ENCODE measurements at regions not wholly inside any gene's neighbourhood (a gene's known extent, or its start where the extent isn't known, plus 50 kb on each side); places are given as distances from the start of the nearest gene placed in this dataset.
A peak's percentile ranks its signal among the peaks of the same experiment; 100 is the strongest.

DNA sequence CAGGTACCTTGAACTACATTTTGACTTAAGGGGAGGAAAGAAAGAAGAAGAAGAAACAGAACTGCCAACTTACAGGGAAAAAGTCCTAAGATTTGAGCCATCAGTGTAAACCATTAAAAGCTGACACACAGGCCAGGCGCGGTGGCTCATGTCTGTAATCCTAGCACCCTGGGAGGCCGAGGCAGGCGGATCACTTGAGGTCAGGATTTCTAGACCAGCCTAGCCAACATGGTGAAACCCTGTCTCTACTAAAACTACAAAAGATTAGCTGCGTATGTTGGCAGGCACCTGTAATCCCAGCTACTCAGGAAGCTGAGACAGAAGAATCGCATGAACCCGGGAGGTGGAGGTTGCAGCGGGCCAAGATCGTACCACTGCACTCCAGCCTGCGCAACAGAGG lies 389.7 kb upstream of the FAM241A start:
- in situ Hi-C loops (cut with MboI; ENCODE audit: low pct_unique_long_range_greater_than_20kb, low sequenced_read_pairs), result no loop called here

DNA sequence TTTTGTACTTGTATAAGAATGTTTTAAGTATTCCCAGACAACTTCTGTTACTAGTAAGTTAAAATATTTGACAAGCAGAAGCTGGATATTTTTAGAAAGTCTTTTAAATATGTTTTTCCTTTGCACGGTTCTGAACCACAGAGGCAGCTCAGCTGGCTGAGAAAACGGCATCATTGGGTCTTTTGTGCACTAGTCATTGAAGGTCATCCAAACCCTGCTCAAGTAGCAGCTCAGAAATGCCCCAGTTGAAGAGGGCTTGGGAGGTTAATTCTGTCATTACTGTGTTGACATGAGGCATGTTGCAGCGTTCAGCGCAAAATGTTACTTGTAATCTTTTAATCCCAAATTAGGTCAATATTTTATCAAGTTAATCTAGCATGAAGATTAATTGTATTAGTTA lies 383.7 kb upstream of the FAM241A start:
- in situ Hi-C loops (cut with MboI; ENCODE audit: low pct_unique_long_range_greater_than_20kb, low sequenced_read_pairs), result no loop called here
- DNase-seq, result no peak

More for the DNA sequence above, 389.7 kb upstream of the FAM241A start:
- no peak for DNase-seq

DNA sequence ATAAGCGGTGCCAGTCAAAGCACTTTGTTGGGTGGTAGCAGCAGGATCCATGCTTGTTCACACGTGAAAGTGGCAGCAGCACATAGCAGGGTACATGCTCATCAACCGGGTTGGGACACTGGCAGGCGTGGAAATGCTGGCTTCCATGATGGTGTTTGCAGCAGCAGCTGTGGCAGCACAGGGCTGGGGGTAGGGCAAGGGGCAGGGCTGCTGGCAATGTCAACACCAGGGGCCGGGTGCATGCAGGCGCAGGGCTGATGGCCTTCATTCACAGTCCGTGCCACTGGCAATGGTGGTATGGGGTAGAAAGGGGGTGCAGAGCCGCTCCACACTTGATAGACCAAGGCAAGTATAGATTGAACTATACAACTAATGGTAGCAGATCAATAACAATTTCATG lies 374.7 kb upstream of the FAM241A start:
- DNase-seq, result no peak
- in situ Hi-C loops (cut with MboI; ENCODE audit: low pct_unique_long_range_greater_than_20kb, low sequenced_read_pairs), result no loop called here

DNA sequence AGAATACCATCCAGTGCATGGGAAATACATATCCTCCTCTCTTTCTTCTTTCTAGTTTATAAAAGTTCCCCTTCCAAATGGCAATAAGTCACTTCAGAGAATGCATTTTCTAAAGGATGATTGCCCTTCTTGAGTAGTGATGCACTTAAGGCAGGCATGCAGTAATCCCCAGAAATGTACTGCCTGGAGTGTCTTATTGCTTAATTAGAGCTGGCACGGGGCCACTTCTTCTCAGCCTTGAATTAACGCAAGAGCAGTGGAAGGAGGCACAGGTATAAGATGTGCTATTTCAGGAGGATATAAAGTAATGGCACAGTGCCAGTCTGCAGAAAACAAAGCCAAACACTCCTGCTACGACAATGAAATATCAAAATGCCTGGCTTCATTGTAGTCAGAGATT lies 371.4 kb upstream of the FAM241A start:
- DNase-seq, result no peak
- in situ Hi-C loops (cut with MboI; ENCODE audit: low pct_unique_long_range_greater_than_20kb, low sequenced_read_pairs), result no loop called here

DNA sequence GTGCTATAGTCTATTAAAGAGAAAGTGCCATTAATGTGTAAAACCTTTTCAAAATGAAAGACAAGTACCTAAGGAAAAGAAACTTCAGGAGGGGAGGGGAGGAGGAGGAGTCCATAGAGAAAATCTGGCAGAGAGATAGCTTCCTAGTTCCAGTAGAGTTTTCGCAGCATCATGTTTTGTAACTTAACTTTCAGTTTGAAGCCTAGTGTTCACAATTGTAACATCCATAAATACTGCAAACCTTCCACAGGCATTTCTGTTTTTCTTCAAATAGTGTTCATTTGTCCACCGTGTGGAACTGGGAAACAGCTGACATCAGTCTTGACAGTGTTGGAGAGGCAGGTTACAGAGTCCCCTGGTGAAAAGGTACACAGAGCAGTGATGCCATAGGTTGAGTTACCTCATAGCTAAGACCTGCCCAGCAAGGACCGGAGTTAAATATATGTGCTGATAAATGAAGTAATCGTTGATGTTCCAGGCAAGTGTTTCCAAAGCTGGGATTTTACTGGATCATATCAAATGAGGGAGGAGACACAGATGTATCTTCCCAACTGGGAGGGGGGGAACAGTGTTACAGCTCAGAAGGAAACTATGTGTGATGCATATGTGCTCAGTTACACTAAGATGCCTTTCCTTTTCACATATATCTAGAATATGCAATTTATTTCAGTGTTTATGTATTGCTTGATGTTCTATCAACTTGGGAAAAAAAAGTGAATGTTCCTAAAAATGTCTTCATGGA lies 369.5 kb upstream of the FAM241A start:
- DNase-seq, result no peak
- in situ Hi-C loops (cut with MboI; ENCODE audit: low pct_unique_long_range_greater_than_20kb, low sequenced_read_pairs), result no loop called here

DNA sequence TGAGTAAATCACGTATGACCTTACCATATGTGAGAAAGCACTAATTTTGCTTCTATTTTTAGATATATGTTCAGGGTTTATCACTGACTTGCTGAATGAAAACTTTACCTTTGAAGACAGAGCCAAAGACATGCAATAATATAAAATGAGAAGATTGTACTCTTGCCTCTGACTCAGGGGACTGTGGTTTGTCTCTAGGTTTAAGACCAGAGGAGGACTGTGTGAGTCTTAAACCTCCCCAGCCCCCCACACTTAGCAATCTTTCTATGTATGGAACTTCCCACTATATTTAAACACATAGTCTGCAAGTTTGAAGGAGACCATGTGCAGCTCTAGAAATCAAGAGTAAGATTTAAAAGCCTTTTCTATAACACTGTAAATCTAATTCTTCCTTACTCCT lies 368.7 kb upstream of the FAM241A start:
- in situ Hi-C loops (cut with MboI; ENCODE audit: low pct_unique_long_range_greater_than_20kb, low sequenced_read_pairs), result no loop called here
- no peak for DNase-seq

DNA sequence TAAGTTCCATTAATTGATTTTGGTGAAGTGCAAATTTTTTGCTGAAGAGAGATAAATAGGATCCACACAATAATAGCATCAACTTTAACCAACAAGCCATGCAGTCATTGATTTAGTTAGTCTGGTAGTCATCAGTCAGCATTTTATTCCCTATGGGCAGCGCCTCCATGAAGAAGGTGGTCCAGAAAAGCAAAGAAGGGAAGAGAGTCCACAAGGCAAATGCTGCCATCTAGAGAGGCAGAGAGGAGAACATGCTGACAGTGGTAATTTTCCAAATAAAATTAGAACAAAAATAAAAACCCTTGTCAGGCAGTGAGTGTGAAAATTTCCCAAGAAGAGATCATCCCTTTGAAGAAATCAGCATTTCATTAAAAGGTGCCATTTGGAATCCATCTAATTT lies 366.7 kb upstream of the FAM241A start:
- DNase-seq, result no peak
- in situ Hi-C loops (cut with MboI; ENCODE audit: low pct_unique_long_range_greater_than_20kb, low sequenced_read_pairs), result no loop called here

DNA sequence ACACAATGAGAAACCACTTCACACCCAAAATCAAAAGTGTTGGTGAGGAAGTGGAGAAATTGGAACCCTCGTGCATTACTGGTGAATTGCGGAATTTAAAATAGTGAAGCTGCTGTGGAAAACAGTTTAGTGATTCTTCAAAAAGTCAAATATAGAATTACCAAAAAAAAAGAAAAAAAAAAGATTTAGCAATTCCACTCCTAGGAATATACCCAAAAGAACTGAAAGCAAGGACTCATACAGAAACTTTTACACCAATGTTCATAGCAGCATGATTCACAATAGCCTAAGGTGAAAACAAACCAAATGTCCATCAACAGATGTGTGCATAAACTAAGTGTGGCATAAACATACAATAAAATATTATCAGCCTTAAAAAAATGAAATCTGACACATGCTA lies 364.3 kb upstream of the FAM241A start:
- in situ Hi-C loops (cut with MboI; ENCODE audit: low pct_unique_long_range_greater_than_20kb, low sequenced_read_pairs), result no loop called here

DNA sequence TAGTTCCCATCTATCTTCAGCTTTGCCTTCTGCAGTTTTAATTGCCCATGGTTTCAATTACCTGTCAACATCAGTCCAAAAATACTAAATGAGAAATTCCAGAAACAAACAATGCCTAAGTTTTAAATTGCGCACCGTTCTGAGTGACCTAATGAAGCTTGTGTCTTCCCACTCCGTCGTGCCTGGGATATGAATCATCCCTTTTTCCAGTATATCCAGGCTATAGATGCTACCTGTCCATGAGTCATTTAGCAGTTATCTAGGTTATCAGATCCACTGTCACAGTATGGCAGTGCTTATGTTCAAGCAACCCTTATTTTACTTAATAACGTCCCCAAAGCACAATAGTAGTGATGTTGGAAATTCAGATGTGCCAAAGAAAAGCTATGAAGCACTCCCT lies 363.6 kb upstream of the FAM241A start:
- in situ Hi-C loops (cut with MboI; ENCODE audit: low pct_unique_long_range_greater_than_20kb, low sequenced_read_pairs), result no loop called here
- DNase-seq, result no peak

More for the DNA sequence above, 364.3 kb upstream of the FAM241A start:
- no peak for DNase-seq

DNA sequence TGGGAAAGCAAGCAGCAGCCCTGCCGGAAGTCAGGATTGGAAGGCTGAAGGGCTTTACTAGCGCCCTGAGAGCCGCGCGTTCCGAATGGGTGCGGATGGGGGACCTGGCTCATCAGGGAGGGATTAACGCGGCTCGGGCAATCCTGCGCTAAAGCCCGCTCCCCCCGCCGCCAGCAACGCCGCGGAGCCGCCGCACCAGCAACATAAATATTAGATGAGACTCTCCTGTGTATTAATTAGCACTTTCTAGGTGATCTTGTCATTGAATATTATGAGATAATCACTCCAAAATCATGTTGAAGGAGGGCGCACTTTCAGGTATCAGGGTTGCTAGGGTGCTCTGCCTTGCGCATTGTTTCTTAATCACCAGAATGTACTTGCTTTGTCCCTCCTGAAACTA lies 357.2 kb upstream of the FAM241A start:
- DNase-seq, result no peak
- in situ Hi-C loops (cut with MboI; ENCODE audit: low pct_unique_long_range_greater_than_20kb, low sequenced_read_pairs), result no loop called here

DNA sequence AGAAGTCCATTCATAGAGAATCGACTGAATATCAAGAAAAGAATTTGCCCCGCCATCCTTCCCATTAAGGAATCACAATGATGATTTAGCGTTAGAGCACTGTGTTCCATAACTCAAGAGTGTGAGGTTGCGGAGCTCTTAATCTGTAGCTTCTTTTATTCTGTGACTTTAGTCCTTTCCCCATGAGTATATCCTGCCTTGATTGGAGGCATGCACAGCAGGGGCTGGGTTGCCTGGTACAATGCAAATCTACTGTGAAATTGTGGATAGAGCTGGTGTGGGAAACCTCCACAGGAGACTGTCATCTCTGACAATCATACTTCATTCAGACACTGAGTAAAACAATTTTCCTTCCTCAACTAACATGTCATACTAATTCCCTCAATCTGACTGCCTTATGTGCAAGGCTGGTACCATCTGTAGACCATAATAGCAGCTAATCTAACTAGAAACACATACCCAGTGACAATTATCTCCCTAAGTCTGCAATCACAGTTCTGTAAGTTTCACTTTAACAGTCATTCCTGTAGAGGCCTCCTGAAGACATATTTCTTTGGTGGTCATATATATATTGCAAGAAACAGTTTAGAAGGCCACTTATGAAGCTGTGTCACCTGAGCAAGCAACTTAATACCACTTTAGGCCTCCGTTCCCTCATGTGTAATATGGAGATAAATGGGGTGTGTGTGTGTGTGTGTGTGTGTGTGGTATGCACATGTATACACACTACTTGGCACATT lies 355.2 kb upstream of the FAM241A start:
- in situ Hi-C loops (cut with MboI; ENCODE audit: low pct_unique_long_range_greater_than_20kb, low sequenced_read_pairs), result no loop called here

DNA sequence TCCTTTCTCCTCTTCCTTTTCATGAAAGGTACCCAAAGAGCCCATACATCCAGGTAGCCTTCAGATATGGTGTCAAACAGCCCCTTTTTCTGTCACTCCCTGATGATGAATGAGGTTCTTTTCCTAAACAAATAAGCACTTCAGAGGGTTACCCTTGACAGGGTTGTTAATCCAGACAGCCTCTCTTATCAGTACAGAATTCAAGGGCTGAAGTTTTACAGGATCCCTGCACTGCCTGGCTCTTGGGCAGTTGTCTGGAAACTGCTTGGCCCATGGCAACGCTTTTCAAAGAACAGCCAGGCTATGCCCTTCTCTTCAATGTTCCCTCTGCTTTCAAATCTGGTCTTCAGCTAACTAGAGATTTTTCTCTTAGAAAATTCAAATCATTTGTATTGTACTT lies 352.6 kb upstream of the FAM241A start:
- in situ Hi-C loops (cut with MboI; ENCODE audit: low pct_unique_long_range_greater_than_20kb, low sequenced_read_pairs), result no loop called here

More for the DNA sequence above, 355.2 kb upstream of the FAM241A start:
- no peak for DNase-seq

DNA sequence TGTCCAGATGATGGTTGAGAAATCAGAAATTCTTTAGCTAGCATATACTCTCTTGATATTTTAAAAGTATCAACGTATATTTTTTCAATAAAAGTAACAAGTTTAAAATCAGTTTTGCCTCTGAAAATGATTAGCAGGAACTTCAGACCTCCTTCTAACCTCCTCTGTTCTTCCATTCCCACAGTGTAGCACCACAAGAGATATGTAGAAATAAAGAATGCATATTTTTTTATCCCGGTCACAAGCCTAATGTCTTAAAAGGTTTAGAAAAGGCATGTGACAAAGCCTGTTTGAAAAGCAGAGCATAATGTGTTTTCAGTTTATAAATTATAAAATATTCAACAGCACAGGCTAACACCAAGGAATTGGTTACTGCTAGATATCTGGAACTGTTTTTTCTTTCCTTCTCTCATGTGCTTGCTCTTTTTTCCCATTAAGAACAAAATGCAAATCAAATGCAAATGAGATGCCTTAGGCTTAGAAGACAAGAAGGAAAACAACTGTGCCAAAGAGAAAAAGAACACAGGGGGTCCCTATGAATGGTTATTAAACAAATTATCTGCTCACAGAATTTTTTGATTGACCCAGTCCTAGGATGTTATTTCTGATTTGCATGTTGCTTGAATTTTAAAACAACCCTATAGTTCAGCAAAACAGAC lies 351.7 kb upstream of the FAM241A start:
- DNase-seq, result no peak
- in situ Hi-C loops (cut with MboI; ENCODE audit: low pct_unique_long_range_greater_than_20kb, low sequenced_read_pairs), result no loop called here

More for the DNA sequence above, 352.6 kb upstream of the FAM241A start:
- DNase-seq, result no peak

DNA sequence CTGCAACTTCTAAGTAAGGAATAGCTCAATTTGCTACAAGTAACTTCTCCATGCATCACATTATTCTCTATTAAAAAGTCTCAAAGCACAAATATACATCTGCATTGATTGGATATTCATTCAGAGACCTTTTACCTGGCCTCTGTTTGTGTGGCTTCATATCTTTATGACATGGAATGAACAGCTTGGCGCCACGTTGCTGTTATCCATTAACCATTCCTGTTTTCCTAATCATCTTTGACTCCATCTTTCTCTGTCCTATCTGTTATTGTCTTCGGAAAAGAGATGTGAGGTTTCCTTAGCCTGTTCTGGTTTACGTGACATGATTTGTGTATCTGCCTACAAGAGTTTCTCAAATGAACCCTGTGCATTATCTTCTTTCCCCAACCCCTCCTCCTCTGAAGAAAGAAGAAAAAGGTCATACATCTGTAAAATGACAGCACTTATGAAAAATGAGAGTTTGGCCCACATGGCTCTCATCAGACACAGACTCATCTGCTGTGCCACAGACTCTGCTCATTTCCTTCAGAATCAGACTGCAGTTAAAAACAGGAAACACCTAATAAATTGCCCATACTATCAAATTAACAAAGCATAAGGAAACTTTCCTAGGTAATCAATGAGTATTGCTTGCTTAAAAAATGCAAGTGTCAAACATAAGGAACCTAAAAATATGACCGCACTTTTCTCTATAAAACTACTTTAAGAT lies 347.6 kb upstream of the FAM241A start:
- no peak for DNase-seq
- in situ Hi-C loops (cut with MboI; ENCODE audit: low pct_unique_long_range_greater_than_20kb, low sequenced_read_pairs), result no loop called here

DNA sequence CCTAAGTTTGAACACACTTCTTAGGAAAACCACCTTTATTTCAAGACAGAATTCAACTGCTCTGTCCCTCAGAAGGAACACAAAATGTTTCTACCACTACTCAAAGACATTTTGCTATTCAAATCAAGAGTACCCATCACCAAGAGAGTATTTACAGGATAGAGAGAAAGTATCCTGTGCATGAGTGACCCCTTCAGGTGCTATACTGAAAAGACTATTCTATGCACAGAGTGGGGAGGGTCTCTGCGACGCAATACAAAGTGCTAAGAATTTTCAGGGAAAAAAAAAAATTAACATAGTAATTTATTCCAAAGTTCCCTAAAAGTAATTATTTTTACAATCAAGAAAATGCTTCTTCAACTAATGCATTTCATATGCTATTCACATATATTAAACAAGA lies 346.4 kb upstream of the FAM241A start:
- in situ Hi-C loops (cut with MboI; ENCODE audit: low pct_unique_long_range_greater_than_20kb, low sequenced_read_pairs), result no loop called here
- peak; percentile 5 for DNase-seq

DNA sequence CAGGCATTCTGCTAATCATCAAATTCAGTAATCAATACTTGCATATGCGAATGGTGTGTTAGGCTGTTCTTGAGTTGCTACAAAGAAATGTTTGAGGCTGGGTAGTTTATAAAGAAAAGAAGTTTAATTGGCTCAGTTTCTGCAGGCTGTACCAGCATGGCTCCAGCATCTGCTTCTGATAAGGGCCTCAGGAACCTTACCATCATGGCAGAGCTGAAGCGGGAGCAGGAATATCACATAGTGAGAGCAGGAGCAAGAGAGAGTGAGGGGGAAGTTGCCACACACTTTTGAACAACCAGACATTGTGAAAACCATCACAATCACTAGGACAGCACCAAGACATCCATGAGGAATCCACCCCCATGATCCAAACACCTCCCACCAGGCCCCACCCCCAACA lies 344.7 kb upstream of the FAM241A start:
- in situ Hi-C loops (cut with MboI; ENCODE audit: low pct_unique_long_range_greater_than_20kb, low sequenced_read_pairs), result no loop called here

DNA sequence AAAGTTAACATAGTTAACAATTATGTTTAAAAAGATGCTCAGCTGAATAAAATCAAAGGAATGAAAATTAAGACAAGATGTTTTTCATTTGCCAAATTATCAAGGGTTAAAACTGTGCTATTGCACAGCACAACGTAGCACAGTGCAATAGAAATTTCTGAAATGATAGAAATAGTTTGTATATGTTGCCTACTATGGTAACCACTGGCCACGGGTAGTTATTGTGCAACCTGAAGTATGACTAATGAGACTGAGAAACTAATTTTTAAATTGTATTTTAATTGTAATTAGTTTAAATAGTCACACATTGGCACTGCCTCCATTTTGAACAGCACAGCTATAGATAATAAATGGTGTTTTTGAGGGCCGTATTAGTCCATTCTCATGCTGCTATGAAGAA lies 343.1 kb upstream of the FAM241A start:
- in situ Hi-C loops (cut with MboI; ENCODE audit: low pct_unique_long_range_greater_than_20kb, low sequenced_read_pairs), result no loop called here
- DNase-seq, result no peak

More for the DNA sequence above, 344.7 kb upstream of the FAM241A start:
- no peak for DNase-seq

DNA sequence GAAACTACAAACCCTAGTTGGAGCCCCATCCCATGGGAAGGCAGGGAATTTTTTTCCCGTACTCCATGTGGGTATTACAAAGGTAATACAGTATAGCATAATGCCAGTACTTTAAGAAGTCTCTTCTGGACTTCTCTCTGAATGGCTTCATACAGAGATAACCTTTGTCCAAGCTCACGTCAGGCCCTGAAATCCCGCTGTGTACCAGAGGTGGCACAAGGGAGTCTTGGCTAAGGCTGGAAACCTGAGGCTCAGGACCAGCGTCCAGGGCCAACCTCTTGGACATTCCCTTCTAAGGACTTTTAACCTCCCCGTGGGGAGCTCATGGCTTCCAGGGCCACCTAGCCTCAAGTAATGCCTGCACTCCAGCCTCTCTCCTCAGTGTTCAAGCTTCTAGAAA lies 338.9 kb upstream of the FAM241A start:
- DNase-seq, result no peak
- in situ Hi-C loops (cut with MboI; ENCODE audit: low pct_unique_long_range_greater_than_20kb, low sequenced_read_pairs), result no loop called here

DNA sequence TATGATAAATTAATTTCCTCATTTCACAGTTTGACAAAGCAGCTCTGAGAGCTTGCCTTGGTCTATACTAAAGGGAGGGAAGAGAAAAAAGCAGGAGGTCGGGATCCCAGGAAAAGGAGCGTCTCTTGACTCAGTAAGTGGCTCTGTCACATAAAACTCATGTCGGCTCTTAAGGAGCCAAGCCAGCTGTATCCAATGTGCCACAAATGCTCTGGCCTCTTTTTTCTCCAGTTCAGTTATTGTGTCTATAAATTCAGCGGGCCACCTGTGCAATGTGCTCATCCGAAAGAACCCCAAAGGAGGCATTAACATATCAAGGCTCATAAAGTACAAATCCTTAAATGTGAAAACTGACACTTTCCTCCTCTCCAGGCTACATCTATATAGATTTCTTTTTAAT lies 337.7 kb upstream of the FAM241A start:
- in situ Hi-C loops (cut with MboI; ENCODE audit: low pct_unique_long_range_greater_than_20kb, low sequenced_read_pairs), result no loop called here

DNA sequence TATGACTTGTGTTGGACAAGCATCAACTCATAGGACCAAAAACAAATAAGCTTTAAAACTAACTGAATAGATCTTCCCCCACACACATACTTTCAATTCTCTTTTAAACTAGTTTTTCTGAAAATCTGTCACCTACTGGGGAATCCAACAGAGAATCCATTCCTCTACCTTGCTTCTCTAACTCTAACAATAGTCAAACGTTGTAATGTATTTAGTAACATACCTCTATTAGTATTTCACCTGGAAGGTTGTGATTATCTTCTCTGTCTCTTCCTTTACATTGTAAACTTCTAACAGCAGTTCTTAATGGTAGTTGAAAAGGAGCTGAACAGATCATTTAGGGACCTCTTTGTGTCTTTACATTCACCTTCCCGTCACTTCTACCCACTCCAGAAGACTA lies 337.1 kb upstream of the FAM241A start:
- in situ Hi-C loops (cut with MboI; ENCODE audit: low pct_unique_long_range_greater_than_20kb, low sequenced_read_pairs), result no loop called here
- DNase-seq, result no peak

More for the DNA sequence above, 337.7 kb upstream of the FAM241A start:
- no peak for DNase-seq

Measured in KBM-7 (cell line).